ENCODE measurements at regions not wholly inside any gene's neighbourhood (a gene's known extent, or its start where the extent isn't known, plus 50 kb on each side); places are given as distances from the start of the nearest gene placed in this dataset.
A peak's percentile ranks its signal among the peaks of the same experiment; 100 is the strongest.

GRCh38 chr2:64328756-64329155, 125.2 kb upstream of the LGALSL start:
- POLR2A ChIA-PET (ENCODE audit: partially characterized antibody): interaction anchor here (4.0 to 4.9 kb wide), 3 partner anchors 187 to 279 kb away, joined by 25 to 77 read pairs (median 51); partner anchors contain the start of genes AFTPH and PELI1
- H3K27me3 Mint-ChIP-seq: no peaks in the 10 kb centered on the region

DNA sequence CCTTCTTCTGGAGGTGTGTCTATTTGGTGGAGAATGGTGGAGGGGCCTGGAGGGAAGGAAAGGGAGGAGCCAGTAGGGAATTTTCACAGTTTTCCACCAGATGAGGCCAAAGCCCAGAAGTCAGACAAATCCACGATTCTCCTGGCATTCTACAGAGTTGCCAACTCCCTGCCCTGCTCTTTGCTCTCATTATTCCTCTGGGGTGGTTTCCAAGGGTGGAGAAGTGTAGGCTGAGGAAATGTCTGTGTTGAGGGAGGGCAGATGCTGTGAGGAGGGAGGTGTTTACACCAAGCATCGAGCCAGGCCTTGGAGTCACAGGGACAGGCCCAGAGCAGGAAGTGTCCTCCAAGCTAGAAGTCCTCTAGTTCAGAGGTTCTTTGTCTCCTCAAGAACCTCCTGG, 124.1 kb upstream of the LGALSL start:
- peaks cover 44% of the 10 kb centered on the region for H3K4me1 ChIP-seq (ENCODE audit: insufficient read depth, low read length)
- no peaks in the 10 kb centered on the region for H3K9me3 Mint-ChIP-seq
- intact Hi-C loops (cut with micrococcal nuclease): loop anchor here (2.0 to 5.0 kb wide), 4 partner anchors 48 to 857 kb away; partner anchors contain the start of gene CEP68
- CTCF ChIA-PET (ENCODE audit: partially characterized antibody): interaction anchor here (0.7 to 9.5 kb wide), 34 partner anchors 11 to 588 kb away, joined by 3 to 341 read pairs (median 8); partner anchors contain the start of gene AFTPH
- no peak overlapping the region for H3K4me3 ChIP-seq (ENCODE audit: low read length in 2 of 2)
- no peaks in the 10 kb centered on the region for H3K27me3 ChIP-seq (ENCODE audit: insufficient read depth, low read length)
- POLR2A ChIA-PET (ENCODE audit: partially characterized antibody): interaction anchor here (1.0 to 4.9 kb wide), 5 partner anchors 159 to 290 kb away, joined by 3 to 77 read pairs (median 5); no protein-coding TSS in a partner anchor
- no peak for DNase-seq
- H3K9me3 ChIP-seq (ENCODE audit: control insufficient read depth in 1 of 2, low read length in 2 of 2): no peaks in the 10 kb centered on the region
- H3K27me3 Mint-ChIP-seq: no peaks in the 10 kb centered on the region
- H3K27ac ChIP-seq (ENCODE audit: low read depth, low read length): no peak overlapping the region
- H3K4me3 Mint-ChIP-seq: no peak overlapping the region
- H3K36me3 ChIP-seq (ENCODE audit: insufficient read depth, low read length): no peaks in the 10 kb centered on the region
- no peaks in the 10 kb centered on the region for H3K36me3 Mint-ChIP-seq
- peaks cover 32 to 53% (median 41%) of the 10 kb centered on the region in 4 donors for H3K4me1 Mint-ChIP-seq
- peak overlapping the region in 5 of 7 donors; percentile 22 to 60 (median 33) for H3K27ac Mint-ChIP-seq

More at GRCh38 chr2:64328756-64329155, 125.2 kb upstream of the LGALSL start:
- peak overlapping the region in 4 of 7 donors; percentile 90 to 94 (median 92) for H3K27ac Mint-ChIP-seq
- H3K4me1 Mint-ChIP-seq: peaks cover 35 to 64% (median 49%) of the 10 kb centered on the region in 4 donors
- CTCF ChIA-PET (ENCODE audit: partially characterized antibody): interaction anchor here (0.6 to 9.5 kb wide), 43 partner anchors 11 to 727 kb away, joined by 3 to 341 read pairs (median 6); partner anchors contain the start of genes AFTPH and CEP68
- no peaks in the 10 kb centered on the region for H3K36me3 Mint-ChIP-seq
- Histone ChIP-seq H3K9me3 (ENCODE audit: control insufficient read depth in 1 of 2, low read length in 2 of 2) (no peaks in the 10 kb centered on the region), H3K27ac (ENCODE audit: low read depth, low read length) (no peak overlapping the region), H3K4me1 (ENCODE audit: insufficient read depth, low read length) (peaks cover 55% of the 10 kb centered on the region), H3K4me3 (ENCODE audit: low read length in 2 of 2) (no peak overlapping the region), H3K27me3 (ENCODE audit: insufficient read depth, low read length) (no peaks in the 10 kb centered on the region), H3K36me3 (ENCODE audit: insufficient read depth, low read length) (no peaks in the 10 kb centered on the region)
- intact Hi-C loops (cut with micrococcal nuclease): loop anchor here (1.0 to 5.0 kb wide), 4 partner anchors 46 to 729 kb away; partner anchors contain the start of gene CEP68
- H3K9me3 Mint-ChIP-seq: no peaks in the 10 kb centered on the region
- no peak for DNase-seq
- no peak overlapping the region for H3K4me3 Mint-ChIP-seq

GRCh38 chr2:64330281-64331113, 123.5 kb upstream of the LGALSL start:
- Mint-ChIP-seq H3K4me1 (peaks cover 28 to 46% (median 34%) of the 10 kb centered on the region in 4 donors), H3K9me3 (no peaks in the 10 kb centered on the region), H3K4me3 (peak overlapping the region in 7 of 8 donors; percentile 25 to 83 (median 75)), H3K36me3 (no peaks in the 10 kb centered on the region), H3K27ac (peak overlapping the region in 6 of 7 donors; percentile 33 to 92 (median 86)), H3K27me3 (no peaks in the 10 kb centered on the region)
- CTCF ChIA-PET (ENCODE audit: partially characterized antibody): interaction anchor here (0.7 to 9.5 kb wide), 85 partner anchors 7 to 748 kb away, joined by 3 to 341 read pairs (median 4); partner anchors contain the start of gene AFTPH
- DNase-seq: peak; percentile 70 to 79 (median 74)
- Histone ChIP-seq H3K4me1 (ENCODE audit: insufficient read depth, low read length) (peaks cover 38% of the 10 kb centered on the region), H3K27me3 (ENCODE audit: insufficient read depth, low read length) (no peaks in the 10 kb centered on the region), H3K27ac (ENCODE audit: low read depth, low read length) (no peak overlapping the region), H3K4me3 (ENCODE audit: low read length in 2 of 2) (no peak overlapping the region), H3K36me3 (ENCODE audit: insufficient read depth, low read length) (no peaks in the 10 kb centered on the region), H3K9me3 (ENCODE audit: control insufficient read depth in 1 of 2, low read length in 2 of 2) (no peaks in the 10 kb centered on the region)
- intact Hi-C loops (cut with micrococcal nuclease): loop anchor here (1.0 to 5.0 kb wide), 7 partner anchors 158 to 857 kb away; no protein-coding TSS in a partner anchor
- POLR2A ChIA-PET (ENCODE audit: partially characterized antibody): interaction anchor here (0.6 to 2.2 kb wide), 8 partner anchors 155 to 290 kb away, joined by 3 to 15 read pairs (median 4); no protein-coding TSS in a partner anchor

GRCh38 chr2:64331114-64331645, 122.8 kb upstream of the LGALSL start:
- H3K9me3 Mint-ChIP-seq: no peaks in the 10 kb centered on the region
- intact Hi-C loops (cut with micrococcal nuclease): loop anchor here (1.0 to 5.0 kb wide), 7 partner anchors 157 to 856 kb away; no protein-coding TSS in a partner anchor
- Histone ChIP-seq H3K27me3 (ENCODE audit: insufficient read depth, low read length) (no peaks in the 10 kb centered on the region), H3K36me3 (ENCODE audit: insufficient read depth, low read length) (no peaks in the 10 kb centered on the region), H3K4me3 (ENCODE audit: low read length in 2 of 2) (no peak overlapping the region), H3K27ac (ENCODE audit: low read depth, low read length) (no peak overlapping the region), H3K4me1 (ENCODE audit: insufficient read depth, low read length) (peaks cover 31% of the 10 kb centered on the region), H3K9me3 (ENCODE audit: control insufficient read depth in 1 of 2, low read length in 2 of 2) (no peaks in the 10 kb centered on the region)
- H3K36me3 Mint-ChIP-seq: no peaks in the 10 kb centered on the region
- H3K27me3 Mint-ChIP-seq: no peaks in the 10 kb centered on the region
- H3K27ac Mint-ChIP-seq: peak overlapping the region in 1 of 7 donors; percentile 33
- peaks cover 22 to 40% (median 28%) of the 10 kb centered on the region in 4 donors for H3K4me1 Mint-ChIP-seq
- no peak for DNase-seq
- peak overlapping the region in 2 of 8 donors; percentile 75 to 78 for H3K4me3 Mint-ChIP-seq
- CTCF ChIA-PET (ENCODE audit: partially characterized antibody): interaction anchor here (0.7 to 9.5 kb wide), 79 partner anchors 8 to 748 kb away, joined by 3 to 341 read pairs (median 5); partner anchors contain the start of gene AFTPH
- POLR2A ChIA-PET (ENCODE audit: partially characterized antibody): interaction anchor here (0.9 to 2.2 kb wide), 7 partner anchors 155 to 291 kb away, joined by 3 to 15 read pairs (median 4); no protein-coding TSS in a partner anchor

GRCh38 chr2:64331849-64332699, 121.9 kb upstream of the LGALSL start:
- H3K27ac Mint-ChIP-seq: peak overlapping the region in 1 of 7 donors; percentile 73
- CTCF ChIA-PET (ENCODE audit: partially characterized antibody): interaction anchor here (0.8 to 9.5 kb wide), 44 partner anchors 8 to 640 kb away, joined by 3 to 341 read pairs (median 6); partner anchors contain the start of gene AFTPH
- Histone ChIP-seq H3K4me1 (ENCODE audit: insufficient read depth, low read length) (peaks cover 22% of the 10 kb centered on the region), H3K27ac (ENCODE audit: low read depth, low read length) (no peak overlapping the region), H3K9me3 (ENCODE audit: control insufficient read depth in 1 of 2, low read length in 2 of 2) (no peaks in the 10 kb centered on the region), H3K27me3 (ENCODE audit: insufficient read depth, low read length) (no peaks in the 10 kb centered on the region), H3K36me3 (ENCODE audit: insufficient read depth, low read length) (no peaks in the 10 kb centered on the region), H3K4me3 (ENCODE audit: low read length in 2 of 2) (no peak overlapping the region)
- POLR2A ChIA-PET (ENCODE audit: partially characterized antibody): interaction anchor here (2.2 kb wide), 1 partner anchor 156 kb away, joined by 15 read pairs; no protein-coding TSS in a partner anchor
- intact Hi-C loops (cut with micrococcal nuclease): loop anchor here (1.0 to 5.0 kb wide), 7 partner anchors 156 to 855 kb away; no protein-coding TSS in a partner anchor
- H3K4me1 Mint-ChIP-seq: peaks cover 13 to 31% (median 19%) of the 10 kb centered on the region in 4 donors
- H3K9me3 Mint-ChIP-seq: no peaks in the 10 kb centered on the region
- H3K4me3 Mint-ChIP-seq: no peak overlapping the region
- no peaks in the 10 kb centered on the region for H3K27me3 Mint-ChIP-seq
- H3K36me3 Mint-ChIP-seq: no peaks in the 10 kb centered on the region
- no peak for DNase-seq

- H3K27me3 Mint-ChIP-seq: peaks cover 3 to 9% of the 10 kb centered on the region in 2 donors
- Histone ChIP-seq H3K9me3 (ENCODE audit: control insufficient read depth in 1 of 2, low read length in 2 of 2) (no peaks in the 10 kb centered on the region), H3K36me3 (ENCODE audit: insufficient read depth, low read length) (no peaks in the 10 kb centered on the region), H3K4me1 (ENCODE audit: insufficient read depth, low read length) (peaks cover under 1% of the 10 kb centered on the region), H3K4me3 (ENCODE audit: low read length in 2 of 2) (no peak overlapping the region), H3K27me3 (ENCODE audit: insufficient read depth, low read length) (no peaks in the 10 kb centered on the region), H3K27ac (ENCODE audit: low read depth, low read length) (no peak overlapping the region)
- intact Hi-C loops (cut with micrococcal nuclease): no loop called here
- ChIA-PET POLR2A (ENCODE audit: partially characterized antibody) (no interaction called here), CTCF (ENCODE audit: partially characterized antibody) (interaction anchor here (0.8 to 9.9 kb wide), 3 partner anchors 7 to 530 kb away, joined by 3 to 65 read pairs (median 4); no protein-coding TSS in a partner anchor)
- no peak for DNase-seq
- no peak overlapping the region for H3K27ac Mint-ChIP-seq
- H3K4me1 Mint-ChIP-seq: no peaks in the 10 kb centered on the region
- H3K36me3 Mint-ChIP-seq: no peaks in the 10 kb centered on the region
- H3K4me3 Mint-ChIP-seq: no peak overlapping the region
- no peaks in the 10 kb centered on the region for H3K9me3 Mint-ChIP-seq
Observed at GRCh38 chr2:64336171-64336570, 117.8 kb upstream of the LGALSL start.
